Ascending aorta (tissue), 2 donors: ENCODE measurements at regions not wholly inside any gene's neighbourhood (a gene's known extent, or its start where the extent isn't known, plus 50 kb on each side); places are given as distances from the start of the nearest gene placed in this dataset.

Source experiments
- DNase-seq, 2 donors: peaks; one replicate each; pipeline ENCODE4 v3.0.0-alpha.2; 2019; ENCODE audit warnings: low spot score in 2 of 2
- H3K27ac ChIP-seq, 2 donors: fragments of 200-600 bp; sonication (generic); one replicate each; pipeline ENCODE4 v1.5.1; 2016 to 2017; ENCODE audit warnings: mild to moderate bottlenecking in 1 of 2
- H3K27me3 ChIP-seq: fragments of 200-600 bp; sonication (generic); one replicate; pipeline ENCODE4 v1.5.1; 2017
- H3K36me3 ChIP-seq, 2 donors: fragments of 200-600 bp; sonication (generic); one replicate each; pipeline ENCODE4 v1.5.1; 2016
- H3K4me1 ChIP-seq, 2 donors: fragments of 200-600 bp; sonication (generic); one replicate each; pipeline ENCODE4 v1.5.1; 2016 to 2017; ENCODE audit warnings: mild to moderate bottlenecking in 1 of 2
- H3K4me3 ChIP-seq, 2 donors: fragments of 200-600 bp; sonication (generic); one replicate each; pipeline ENCODE4 v1.5.1; 2016 to 2017; ENCODE audit warnings: mild to moderate bottlenecking in 1 of 2
- H3K9me3 ChIP-seq, 2 donors: fragments of 200-600 bp; sonication (generic); one replicate each; pipeline ENCODE4 v1.5.1; 2016
- CTCF ChIP-seq, 3 experiments: fragments of 200-600 bp in 2 of 3; fragments of 450-650 bp in 1 of 3; sonication (generic) in 2 of 3; IDR thresholded peaks; one replicate each; pipeline ENCODE4 v1.5.1; 2016 to 2019; ENCODE audit warnings: antibody characterized with exemption in 3 of 3, mild to moderate bottlenecking in 1 of 3, moderate library complexity in 1 of 3
- intact Hi-C: fragments of 100-400 bp; cut with DNase I; formaldehyde crosslinking; loops from one replicate; pipeline ENCODE4 v1.15.1; 2023

GRCh38 chr14:86521843-86522242, 991.9 kb downstream of the FLRT2 start:
- intact Hi-C loops = no loop called here
- no peaks in the 10 kb centered on the region for H3K9me3 ChIP-seq
- no peak for DNase-seq
- no peaks in the 10 kb centered on the region for H3K36me3 ChIP-seq
- no peak overlapping the region for H3K4me3 ChIP-seq
- no peak overlapping the region for H3K27ac ChIP-seq
- no peaks in the 10 kb centered on the region for H3K27me3 ChIP-seq
- TF ChIP-seq CTCF (IDR thresholded peaks at IDR 0.05) = no peak
- no peaks in the 10 kb centered on the region for H3K4me1 ChIP-seq

- no peak for TF ChIP-seq CTCF (IDR thresholded peaks at IDR 0.05)
- H3K27ac ChIP-seq = no peak overlapping the region
- no peaks in the 10 kb centered on the region for H3K9me3 ChIP-seq
- no peaks in the 10 kb centered on the region for H3K36me3 ChIP-seq
- no peaks in the 10 kb centered on the region for H3K27me3 ChIP-seq
- intact Hi-C loops = no loop called here
- no peaks in the 10 kb centered on the region for H3K4me1 ChIP-seq
- DNase-seq = no peak
- H3K4me3 ChIP-seq = no peak overlapping the region
Measured at GRCh38 chr14:86521031-86521730, 991.2 kb downstream of the FLRT2 start.

GRCh38 chr14:86518298-86518697, 988.4 kb downstream of the FLRT2 start:
- intact Hi-C loops = no loop called here
- H3K9me3 ChIP-seq = no peaks in the 10 kb centered on the region
- H3K4me3 ChIP-seq = no peak overlapping the region
- H3K36me3 ChIP-seq = no peaks in the 10 kb centered on the region
- TF ChIP-seq CTCF (IDR thresholded peaks at IDR 0.05) = no peak
- H3K4me1 ChIP-seq = no peaks in the 10 kb centered on the region
- no peak for DNase-seq
- no peak overlapping the region for H3K27ac ChIP-seq
- no peaks in the 10 kb centered on the region for H3K27me3 ChIP-seq

- DNase-seq = no peak
- no peaks in the 10 kb centered on the region for H3K9me3 ChIP-seq
- no peak overlapping the region for H3K27ac ChIP-seq
- no peaks in the 10 kb centered on the region for H3K27me3 ChIP-seq
- no peaks in the 10 kb centered on the region for H3K4me1 ChIP-seq
- H3K36me3 ChIP-seq = no peaks in the 10 kb centered on the region
- no peak for TF ChIP-seq CTCF (IDR thresholded peaks at IDR 0.05)
- intact Hi-C loops = no loop called here
- H3K4me3 ChIP-seq = no peak overlapping the region
Measured at GRCh38 chr14:86515195-86515594, 985.3 kb downstream of the FLRT2 start.

GRCh38 chr14:86513564-86513963, 983.6 kb downstream of the FLRT2 start:
- intact Hi-C loops = no loop called here
- no peaks in the 10 kb centered on the region for H3K27me3 ChIP-seq

More at GRCh38 chr14:86513564-86513963, 983.6 kb downstream of the FLRT2 start:
- no peaks in the 10 kb centered on the region for H3K9me3 ChIP-seq
- H3K4me1 ChIP-seq = no peaks in the 10 kb centered on the region
- no peak overlapping the region for H3K4me3 ChIP-seq
- H3K36me3 ChIP-seq = no peaks in the 10 kb centered on the region
- no peak for TF ChIP-seq CTCF (IDR thresholded peaks at IDR 0.05)
- H3K27ac ChIP-seq = no peak overlapping the region
- DNase-seq = no peak
